ENCODE measurements at regions not wholly inside any gene's neighbourhood (a gene's known extent, or its start where the extent isn't known, plus 50 kb on each side); places are given as distances from the start of the nearest gene placed in this dataset.

- Mint-ChIP-seq H3K4me1 (ENCODE audit: low read depth) (no peaks in the 10 kb centered on the region), H3K9me3 (ENCODE audit: insufficient read depth) (no peaks in the 10 kb centered on the region), H3K27me3 (ENCODE audit: low read depth) (no peaks in the 10 kb centered on the region), H3K27ac (no peak overlapping the region), H3K4me3 (no peak overlapping the region), H3K36me3 (ENCODE audit: low read depth) (no peaks in the 10 kb centered on the region)
- POLR2A ChIA-PET = interaction anchor here (0.6 kb wide), 1 partner anchor 1798 kb away, joined by 3 read pairs; no protein-coding TSS in a partner anchor
- CTCF ChIA-PET = no interaction called here
- ATAC-seq = no peak
- no peak for DNase-seq
These were observed 401.6 kb upstream of the CDH11 start for GRCh38 chr16:65523283-65523944.

GRCh38 chr16:65522412-65522811 lies 400.5 kb upstream of the CDH11 start:
- Mint-ChIP-seq H3K4me3 (no peak overlapping the region), H3K36me3 (ENCODE audit: low read depth) (no peaks in the 10 kb centered on the region), H3K9me3 (ENCODE audit: insufficient read depth) (no peaks in the 10 kb centered on the region), H3K27me3 (ENCODE audit: low read depth) (no peaks in the 10 kb centered on the region), H3K4me1 (ENCODE audit: low read depth) (no peaks in the 10 kb centered on the region), H3K27ac (no peak overlapping the region)
- CTCF ChIA-PET = no interaction called here
- POLR2A ChIA-PET = no interaction called here
- DNase-seq (no peak), ATAC-seq (no peak)

- Mint-ChIP-seq H3K27me3 (ENCODE audit: low read depth) (no peaks in the 10 kb centered on the region), H3K27ac (no peak overlapping the region), H3K4me1 (ENCODE audit: low read depth) (no peaks in the 10 kb centered on the region), H3K4me3 (no peak overlapping the region), H3K36me3 (ENCODE audit: low read depth) (no peaks in the 10 kb centered on the region), H3K9me3 (ENCODE audit: insufficient read depth) (no peaks in the 10 kb centered on the region)
- ChIA-PET POLR2A (no interaction called here), CTCF (no interaction called here)
- ATAC-seq = no peak
- DNase-seq = no peak
These were observed 399.9 kb upstream of the CDH11 start for GRCh38 chr16:65521633-65522328.

GRCh38 chr16:65519402-65519801 lies 397.5 kb upstream of the CDH11 start:
- Mint-ChIP-seq H3K27me3 (ENCODE audit: low read depth) (no peaks in the 10 kb centered on the region), H3K27ac (no peak overlapping the region), H3K4me3 (no peak overlapping the region), H3K36me3 (ENCODE audit: low read depth) (no peaks in the 10 kb centered on the region), H3K4me1 (ENCODE audit: low read depth) (no peaks in the 10 kb centered on the region), H3K9me3 (ENCODE audit: insufficient read depth) (no peaks in the 10 kb centered on the region)
- ChIA-PET POLR2A (no interaction called here), CTCF (no interaction called here)
- DNase-seq (no peak), ATAC-seq (no peak)

GRCh38 chr16:65515193-65515592 lies 393.3 kb upstream of the CDH11 start:
- DNase-seq (no peak), ATAC-seq (no peak)
- Mint-ChIP-seq H3K36me3 (ENCODE audit: low read depth) (no peaks in the 10 kb centered on the region), H3K27me3 (ENCODE audit: low read depth) (no peaks in the 10 kb centered on the region), H3K4me1 (ENCODE audit: low read depth) (no peaks in the 10 kb centered on the region), H3K4me3 (no peak overlapping the region), H3K9me3 (ENCODE audit: insufficient read depth) (no peaks in the 10 kb centered on the region), H3K27ac (no peak overlapping the region)
- ChIA-PET CTCF (no interaction called here), POLR2A (no interaction called here)

- ATAC-seq = no peak
- no peak overlapping the region for H3K4me3 Mint-ChIP-seq
- no peak for DNase-seq
- no peaks in the 10 kb centered on the region for H3K27me3 Mint-ChIP-seq (ENCODE audit: low read depth)
- H3K9me3 Mint-ChIP-seq (ENCODE audit: insufficient read depth) = no peaks in the 10 kb centered on the region
- no peak overlapping the region for H3K27ac Mint-ChIP-seq
- CTCF ChIA-PET = no interaction called here
- no peaks in the 10 kb centered on the region for H3K4me1 Mint-ChIP-seq (ENCODE audit: low read depth)
- POLR2A ChIA-PET = no interaction called here
- no peaks in the 10 kb centered on the region for H3K36me3 Mint-ChIP-seq (ENCODE audit: low read depth)
These were observed 389.0 kb upstream of the CDH11 start for GRCh38 chr16:65510850-65511249.

- no peaks in the 10 kb centered on the region for H3K9me3 Mint-ChIP-seq (ENCODE audit: insufficient read depth)
- POLR2A ChIA-PET = no interaction called here
- no peaks in the 10 kb centered on the region for H3K36me3 Mint-ChIP-seq (ENCODE audit: low read depth)
- no peaks in the 10 kb centered on the region for H3K27me3 Mint-ChIP-seq (ENCODE audit: low read depth)
- no peak overlapping the region for H3K4me3 Mint-ChIP-seq
- no peak for ATAC-seq
- no peaks in the 10 kb centered on the region for H3K4me1 Mint-ChIP-seq (ENCODE audit: low read depth)
- CTCF ChIA-PET = no interaction called here
- DNase-seq = no peak
- no peak overlapping the region for H3K27ac Mint-ChIP-seq
These were observed 388.4 kb upstream of the CDH11 start for GRCh38 chr16:65510241-65510640.

- no peaks in the 10 kb centered on the region for H3K9me3 Mint-ChIP-seq (ENCODE audit: insufficient read depth)
- no peaks in the 10 kb centered on the region for H3K4me1 Mint-ChIP-seq (ENCODE audit: low read depth)
- CTCF ChIA-PET = no interaction called here
- H3K36me3 Mint-ChIP-seq (ENCODE audit: low read depth) = no peaks in the 10 kb centered on the region
- no peaks in the 10 kb centered on the region for H3K27me3 Mint-ChIP-seq (ENCODE audit: low read depth)
- POLR2A ChIA-PET = no interaction called here
- no peak for ATAC-seq
- no peak overlapping the region for H3K27ac Mint-ChIP-seq
- H3K4me3 Mint-ChIP-seq = no peak overlapping the region
- no peak for DNase-seq
These were observed 387.3 kb upstream of the CDH11 start for GRCh38 chr16:65509172-65509571.

- CTCF ChIA-PET = no interaction called here
- no peaks in the 10 kb centered on the region for H3K27me3 Mint-ChIP-seq (ENCODE audit: low read depth)
These were observed 379.1 kb upstream of the CDH11 start for GRCh38 chr16:65500919-65501318.

GRCh38 chr16:65500007-65500406 lies 378.1 kb upstream of the CDH11 start:
- Mint-ChIP-seq H3K4me1 (ENCODE audit: low read depth) (no peaks in the 10 kb centered on the region), H3K36me3 (ENCODE audit: low read depth) (no peaks in the 10 kb centered on the region), H3K4me3 (no peak overlapping the region), H3K27ac (no peak overlapping the region), H3K9me3 (ENCODE audit: insufficient read depth) (peaks cover 3% of the 10 kb centered on the region), H3K27me3 (ENCODE audit: low read depth) (no peaks in the 10 kb centered on the region)
- CTCF ChIA-PET = interaction anchor here (0.7 kb wide), 1 partner anchor 125 kb away, joined by 3 read pairs; no protein-coding TSS in a partner anchor
- no peak for ATAC-seq
- POLR2A ChIA-PET = no interaction called here
- DNase-seq = no peak

More at GRCh38 chr16:65500919-65501318, 379.1 kb upstream of the CDH11 start:
- DNase-seq (no peak), ATAC-seq (no peak)
- peaks cover 3% of the 10 kb centered on the region for H3K9me3 Mint-ChIP-seq (ENCODE audit: insufficient read depth)
- no peaks in the 10 kb centered on the region for H3K36me3 Mint-ChIP-seq (ENCODE audit: low read depth)
- H3K27ac Mint-ChIP-seq = no peak overlapping the region
- POLR2A ChIA-PET = no interaction called here
- H3K4me3 Mint-ChIP-seq = no peak overlapping the region
- no peaks in the 10 kb centered on the region for H3K4me1 Mint-ChIP-seq (ENCODE audit: low read depth)

- Mint-ChIP-seq H3K4me1 (ENCODE audit: low read depth) (no peaks in the 10 kb centered on the region), H3K27ac (no peak overlapping the region), H3K4me3 (no peak overlapping the region), H3K36me3 (ENCODE audit: low read depth) (no peaks in the 10 kb centered on the region), H3K27me3 (ENCODE audit: low read depth) (no peaks in the 10 kb centered on the region), H3K9me3 (ENCODE audit: insufficient read depth) (peaks cover 3% of the 10 kb centered on the region)
- ChIA-PET CTCF (no interaction called here), POLR2A (no interaction called here)
- DNase-seq = no peak
- no peak for ATAC-seq
These were observed 377.7 kb upstream of the CDH11 start for GRCh38 chr16:65499566-65499965.

- CTCF ChIA-PET = no interaction called here
- ATAC-seq (no peak), DNase-seq (no peak)
- no peak overlapping the region for H3K27ac Mint-ChIP-seq
- no peak overlapping the region for H3K4me3 Mint-ChIP-seq
- H3K4me1 Mint-ChIP-seq (ENCODE audit: low read depth) = no peaks in the 10 kb centered on the region
- no peaks in the 10 kb centered on the region for H3K27me3 Mint-ChIP-seq (ENCODE audit: low read depth)
- no peaks in the 10 kb centered on the region for H3K36me3 Mint-ChIP-seq (ENCODE audit: low read depth)
- POLR2A ChIA-PET = no interaction called here
- H3K9me3 Mint-ChIP-seq (ENCODE audit: insufficient read depth) = no peaks in the 10 kb centered on the region
These were observed 375.7 kb upstream of the CDH11 start for GRCh38 chr16:65497571-65497970.

GRCh38 chr16:65495106-65495505 lies 373.2 kb upstream of the CDH11 start:
- H3K36me3 Mint-ChIP-seq (ENCODE audit: low read depth) = no peaks in the 10 kb centered on the region
- CTCF ChIA-PET = no interaction called here
- ATAC-seq (no peak), DNase-seq (no peak)
- no peak overlapping the region for H3K27ac Mint-ChIP-seq
- H3K27me3 Mint-ChIP-seq (ENCODE audit: low read depth) = no peaks in the 10 kb centered on the region
- no peaks in the 10 kb centered on the region for H3K9me3 Mint-ChIP-seq (ENCODE audit: insufficient read depth)
- POLR2A ChIA-PET = no interaction called here
- no peak overlapping the region for H3K4me3 Mint-ChIP-seq
- no peaks in the 10 kb centered on the region for H3K4me1 Mint-ChIP-seq (ENCODE audit: low read depth)

All from activated CD8-positive, alpha-beta T cell treated with anti-CD3 and anti-CD28 coated beads, Interleukin-2, amount 10 ng/mL, durations not matched to agents 7 days and 5 days (primary cell).